LNCAP (cell line): ENCODE measurements at regions not wholly inside any gene's neighbourhood (a gene's known extent, or its start where the extent isn't known, plus 50 kb on each side); places are given as distances from the start of the nearest gene placed in this dataset.
A peak's percentile ranks its signal among the peaks of the same experiment; 100 is the strongest.

Experiments
- TF ChIP-seq, protein P1 (sequence below): fragments of 450-650 bp; IDR thresholded peaks from 2 replicates; pipeline ENCODE4 v1.5.1; 2017; ENCODE audit warnings: mild to moderate bottlenecking

DNA sequence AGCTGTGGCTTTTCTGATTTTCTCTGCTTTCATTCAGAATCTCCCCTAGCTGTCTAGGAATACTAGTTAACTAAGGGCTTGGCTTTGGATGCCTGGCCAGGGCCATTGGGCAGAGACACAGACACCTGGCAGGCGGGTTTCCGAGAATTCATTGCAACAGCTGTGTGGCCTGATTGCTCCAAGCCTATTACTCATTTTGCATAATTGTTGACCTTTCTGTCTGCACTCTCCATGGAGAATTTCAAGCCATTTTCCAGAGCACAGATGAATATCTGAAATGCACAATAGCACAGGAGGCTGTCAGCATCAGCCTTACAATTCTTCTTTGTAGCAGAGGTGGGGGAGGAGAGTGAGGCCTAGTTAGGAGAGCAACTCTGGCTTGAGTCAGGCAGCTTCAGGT, 310.5 kb downstream of the DMAC1 start:
- TF ChIP-seq, protein P1, sequence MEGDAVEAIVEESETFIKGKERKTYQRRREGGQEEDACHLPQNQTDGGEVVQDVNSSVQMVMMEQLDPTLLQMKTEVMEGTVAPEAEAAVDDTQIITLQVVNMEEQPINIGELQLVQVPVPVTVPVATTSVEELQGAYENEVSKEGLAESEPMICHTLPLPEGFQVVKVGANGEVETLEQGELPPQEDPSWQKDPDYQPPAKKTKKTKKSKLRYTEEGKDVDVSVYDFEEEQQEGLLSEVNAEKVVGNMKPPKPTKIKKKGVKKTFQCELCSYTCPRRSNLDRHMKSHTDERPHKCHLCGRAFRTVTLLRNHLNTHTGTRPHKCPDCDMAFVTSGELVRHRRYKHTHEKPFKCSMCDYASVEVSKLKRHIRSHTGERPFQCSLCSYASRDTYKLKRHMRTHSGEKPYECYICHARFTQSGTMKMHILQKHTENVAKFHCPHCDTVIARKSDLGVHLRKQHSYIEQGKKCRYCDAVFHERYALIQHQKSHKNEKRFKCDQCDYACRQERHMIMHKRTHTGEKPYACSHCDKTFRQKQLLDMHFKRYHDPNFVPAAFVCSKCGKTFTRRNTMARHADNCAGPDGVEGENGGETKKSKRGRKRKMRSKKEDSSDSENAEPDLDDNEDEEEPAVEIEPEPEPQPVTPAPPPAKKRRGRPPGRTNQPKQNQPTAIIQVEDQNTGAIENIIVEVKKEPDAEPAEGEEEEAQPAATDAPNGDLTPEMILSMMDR = no peak

DNA sequence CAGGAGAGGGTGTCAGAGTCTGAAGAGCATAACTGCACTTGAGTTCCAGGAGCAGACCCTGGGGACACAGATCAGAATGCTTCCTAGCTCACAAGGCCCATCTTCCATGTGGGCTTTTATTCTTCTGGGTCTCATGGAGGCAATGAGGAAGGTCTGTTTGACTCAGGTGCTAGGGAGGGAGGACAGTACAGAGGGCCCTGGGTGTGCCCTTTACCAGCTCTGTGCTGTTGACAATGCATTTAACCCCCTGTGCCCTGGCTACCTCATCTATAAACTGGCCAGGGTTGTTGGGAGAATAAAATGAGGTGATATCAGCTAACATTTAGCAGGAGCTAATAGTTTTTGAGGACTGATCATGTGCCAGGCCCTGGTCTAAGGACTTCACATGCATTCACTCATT, 318.0 kb downstream of the DMAC1 start:
- TF ChIP-seq, protein P1 = no peak

DNA sequence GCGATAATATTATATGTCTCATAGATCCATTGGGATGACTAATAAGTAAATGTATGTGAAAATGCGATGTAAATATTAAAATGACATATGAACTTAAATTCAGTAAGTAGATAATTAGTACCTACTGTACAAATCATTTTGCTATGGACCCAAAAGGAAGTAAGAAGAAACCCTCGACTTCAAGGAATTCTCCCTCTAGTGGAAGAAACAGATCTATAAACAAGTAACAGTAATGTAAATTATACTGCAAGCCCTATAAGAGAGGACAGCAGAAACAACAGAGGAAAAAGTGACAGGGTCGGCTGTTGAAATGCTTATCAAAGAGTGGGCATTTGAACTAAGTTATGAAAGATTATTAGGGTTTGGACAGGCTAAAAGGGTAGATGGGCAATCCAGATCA, 320.3 kb downstream of the DMAC1 start:
- TF ChIP-seq, protein P1 = 0 out of 2 replicates have a peak, but pooled peaks have one; percentile 8

DNA sequence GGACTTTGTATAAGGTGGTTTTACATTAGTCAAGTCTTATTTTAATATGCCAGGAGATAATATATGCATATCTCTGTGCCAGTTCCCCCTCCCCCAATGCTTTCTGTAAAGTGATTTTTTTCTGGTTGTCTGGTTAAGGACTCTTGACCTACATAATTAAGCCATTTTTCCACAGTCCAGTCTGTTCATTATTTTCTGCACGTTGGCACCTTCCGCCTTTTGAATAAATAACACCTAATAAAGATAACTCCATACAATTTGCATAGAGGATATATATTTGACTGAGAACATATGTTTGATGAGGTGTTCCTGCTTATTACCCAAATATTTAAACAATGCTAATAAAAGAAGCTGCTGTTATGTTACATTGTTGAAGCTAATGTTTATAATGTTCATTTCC, 320.9 kb downstream of the DMAC1 start:
- TF ChIP-seq, protein P1 = no peak

DNA sequence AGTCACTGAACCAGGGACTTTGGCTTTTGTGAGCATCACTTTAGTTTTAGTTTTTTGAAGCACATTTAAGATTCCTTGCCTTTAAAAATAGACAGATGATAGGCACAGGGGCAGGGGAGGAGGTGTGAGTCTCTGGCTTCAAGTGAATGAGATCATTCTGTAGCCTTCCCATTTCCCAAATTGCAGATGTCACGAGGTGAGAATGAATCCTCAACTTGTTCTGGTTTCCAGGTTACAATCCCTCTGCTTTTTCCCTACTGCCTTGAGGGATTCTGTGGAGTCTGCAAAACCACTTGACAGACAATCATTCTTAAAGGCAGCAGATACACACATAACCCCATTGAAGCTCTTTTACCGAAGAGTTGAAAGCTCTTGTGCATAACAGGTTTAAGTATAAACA, 332.4 kb downstream of the DMAC1 start:
- TF ChIP-seq, protein P1 = no peak

DNA sequence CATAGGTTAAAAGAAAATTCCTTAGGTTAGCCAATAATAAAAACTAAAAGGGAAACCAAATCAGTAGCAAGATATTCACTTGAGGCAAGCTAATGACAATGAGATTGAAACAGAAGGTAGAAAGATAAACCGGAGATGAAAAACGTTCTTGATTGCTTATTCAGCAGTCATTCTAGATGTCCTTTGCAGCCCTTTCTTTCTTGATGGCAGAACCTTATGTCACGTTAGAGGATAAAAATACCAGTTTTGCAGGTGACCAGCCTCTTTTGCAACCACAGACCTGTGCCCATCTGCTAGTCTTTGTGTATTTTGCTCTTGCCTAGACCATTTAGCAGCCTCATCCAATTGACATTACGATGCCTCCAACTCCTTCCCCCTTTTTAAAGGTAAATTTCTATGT, 337.8 kb downstream of the DMAC1 start:
- TF ChIP-seq, protein P1 = no peak

DNA sequence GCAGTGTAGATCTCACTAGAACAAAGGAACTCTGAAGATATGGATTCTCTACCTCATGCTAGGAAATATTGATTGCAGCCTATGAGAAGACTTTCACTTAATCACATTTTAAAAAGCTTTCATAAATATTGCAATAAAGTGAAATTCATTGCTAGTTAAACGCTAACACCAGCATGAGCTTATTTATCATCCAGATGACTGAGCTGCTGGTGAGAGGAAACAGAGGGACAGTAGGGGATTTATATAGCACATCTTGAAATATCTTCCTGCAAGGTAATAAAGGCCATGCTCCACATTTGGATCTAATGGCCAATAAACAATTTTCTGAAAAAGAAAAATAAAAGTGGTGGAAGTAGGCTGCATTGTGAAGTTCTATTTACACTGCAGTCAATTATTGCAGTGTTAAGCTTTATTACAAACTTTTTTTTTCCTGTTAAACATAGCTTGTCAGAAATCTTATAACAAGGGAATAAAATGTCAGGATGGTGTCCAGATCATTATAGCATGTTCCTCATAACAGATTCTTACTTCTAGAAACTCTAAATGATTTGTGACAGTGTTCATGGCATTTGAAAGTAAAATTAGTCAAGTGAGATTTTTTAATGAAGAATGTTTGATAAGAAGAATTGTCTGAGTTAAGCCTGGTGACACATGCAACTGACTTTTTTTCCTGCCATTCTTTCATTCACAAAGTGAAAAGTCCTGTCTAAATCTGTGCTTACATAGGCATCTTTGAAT, 342.6 kb downstream of the DMAC1 start:
- TF ChIP-seq, protein P1 = no peak

DNA sequence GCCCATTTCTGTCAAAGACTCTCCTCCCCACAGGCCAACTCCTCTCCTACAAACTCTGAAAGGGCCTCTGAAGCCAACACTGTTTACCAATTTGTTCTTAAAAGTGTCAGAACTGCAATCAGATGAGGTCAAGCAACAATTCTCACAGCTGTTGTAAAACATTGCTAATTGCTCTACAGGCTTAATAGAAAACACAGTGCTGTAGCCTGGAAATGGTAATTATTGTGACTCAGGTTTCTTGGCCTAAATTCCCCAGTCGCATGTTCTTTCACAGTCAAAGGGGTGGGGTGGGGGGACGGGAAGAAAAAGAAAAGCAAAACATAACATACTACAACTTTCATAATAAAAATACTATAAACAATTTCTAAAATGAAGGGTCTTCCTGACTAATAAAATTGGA, 343.2 kb downstream of the DMAC1 start:
- TF ChIP-seq, protein P1 = no peak
